K562 (cell line): ENCODE measurements at regions not wholly inside any gene's neighbourhood (a gene's known extent, or its start where the extent isn't known, plus 50 kb on each side); places are given as distances from the start of the nearest gene placed in this dataset.

Experiments used
- CREB1 ChIP-seq, 2 experiments: sonication (generic) in 1 of 2; formaldehyde crosslinking in 1 of 2; IDR thresholded peaks; 2 replicates each; pipeline versions ENCODE4 v1.6.1 to v1.8.0; 2012 to 2022; ENCODE audit warnings: inconsistent platforms in 1 of 2, mild to moderate bottlenecking in 1 of 2, missing genetic modification reagents in 1 of 2, moderate library complexity in 1 of 2
- DPF2 ChIP-seq: fragments of 450-650 bp; IDR thresholded peaks from 2 replicates; pipeline ENCODE4 v1.6.1; 2016
- MAFK ChIP-seq: IDR thresholded peaks from 2 replicates; pipeline ENCODE4 v1.6.1; 2011; ENCODE audit warnings: low read length, improper control_type of control experiment
- NFIC ChIP-seq: fragments of 450-650 bp; IDR thresholded peaks from 2 replicates; pipeline ENCODE4 v1.6.1; 2017; ENCODE audit warnings: mild to moderate bottlenecking, inconsistent platforms
- NFYB ChIP-seq: IDR thresholded peaks from 2 replicates; pipeline ENCODE4 v1.6.1; 2011; ENCODE audit warnings: mild to moderate bottlenecking, moderate library complexity; ENCODE audit not compliant: insufficient read length; ENCODE audit errors: extremely low read depth
- POLR2AphosphoS5 ChIP-seq: IDR thresholded peaks from 2 replicates; pipeline ENCODE4 v1.6.1; 2011; ENCODE audit warnings: mild to moderate bottlenecking, low read depth, low read length, moderate library complexity; ENCODE audit not compliant: control insufficient read depth, insufficient read depth
- SMC3 ChIP-seq: conservative IDR thresholded peaks from 2 replicates; pipeline ENCODE4 v1.6.1; 2011; ENCODE audit warnings: low read depth, low read length, improper control_type of control experiment; ENCODE audit not compliant: insufficient read depth
- TCF7L2 ChIP-seq: fragments of 150-350 bp; IDR thresholded peaks from 2 replicates; pipeline ENCODE4 v1.6.1; 2016; ENCODE audit warnings: low read depth, mild to moderate bottlenecking, low read length, moderate library complexity
- ZNF707 ChIP-seq: fragments of 250-450 bp; sonication (Bioruptor Pico); conservative IDR thresholded peaks from 2 replicates; pipeline ENCODE4 v1.8.0; 2022; ENCODE audit warnings: inconsistent platforms, mild to moderate bottlenecking, moderate library complexity
- TF ChIP-seq, protein P1 (sequence below): fragments of 450-650 bp; formaldehyde crosslinking; IDR thresholded peaks from 2 replicates; pipeline ENCODE4 v1.4.0; 2020; ENCODE audit warnings: mild to moderate bottlenecking, mixed read lengths
- TF ChIP-seq, protein P2 (sequence below): fragments of 250-450 bp; sonication (Bioruptor Pico); IDR thresholded peaks from 2 replicates; pipeline ENCODE4 v1.4.0; 2020; ENCODE audit warnings: mild to moderate bottlenecking, moderate library complexity
- TF ChIP-seq, protein P3 (sequence below), 3 experiments: IDR thresholded peaks in 2 of 3; conservative IDR thresholded peaks in 1 of 3; 2 replicates each; pipeline ENCODE4 v1.5.1; 2011 to 2012; ENCODE audit warnings: low read length in 3 of 3, mild to moderate bottlenecking in 3 of 3, control low read depth in 2 of 3, improper control_type of control experiment in 1 of 3, inconsistent platforms in 1 of 3, low read depth in 1 of 3, mixed read lengths in 1 of 3, moderate library complexity in 1 of 3; ENCODE audit not compliant: insufficient read depth in 2 of 3
- TF ChIP-seq, protein P4 (sequence below): sonication (generic); formaldehyde crosslinking; IDR thresholded peaks from 2 replicates; pipeline ENCODE4 v1.9.0; 2022; ENCODE audit warnings: mild to moderate bottlenecking, missing genetic modification reagents

DNA sequence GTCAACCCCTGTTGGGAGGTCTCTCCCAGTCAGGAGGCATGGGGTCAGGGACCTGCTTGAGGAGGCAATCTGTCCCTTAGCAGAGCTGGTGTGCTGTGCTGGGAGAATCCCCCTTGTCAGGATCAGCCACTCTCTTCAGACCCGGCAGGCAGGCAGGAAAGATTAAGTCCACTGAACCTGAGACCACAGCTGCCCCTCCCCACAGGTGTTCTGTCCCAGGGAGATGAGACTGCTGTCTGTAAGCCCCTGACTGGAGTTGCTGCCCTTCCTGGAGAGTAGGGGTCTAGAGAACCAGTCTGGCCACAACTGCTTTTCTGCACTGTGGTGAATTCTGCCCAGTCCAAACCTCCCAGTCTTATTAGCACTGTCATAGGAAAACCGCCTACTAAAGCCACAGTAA is 677.8 kb upstream of the POU3F2 start:
- TF ChIP-seq, protein P1, sequence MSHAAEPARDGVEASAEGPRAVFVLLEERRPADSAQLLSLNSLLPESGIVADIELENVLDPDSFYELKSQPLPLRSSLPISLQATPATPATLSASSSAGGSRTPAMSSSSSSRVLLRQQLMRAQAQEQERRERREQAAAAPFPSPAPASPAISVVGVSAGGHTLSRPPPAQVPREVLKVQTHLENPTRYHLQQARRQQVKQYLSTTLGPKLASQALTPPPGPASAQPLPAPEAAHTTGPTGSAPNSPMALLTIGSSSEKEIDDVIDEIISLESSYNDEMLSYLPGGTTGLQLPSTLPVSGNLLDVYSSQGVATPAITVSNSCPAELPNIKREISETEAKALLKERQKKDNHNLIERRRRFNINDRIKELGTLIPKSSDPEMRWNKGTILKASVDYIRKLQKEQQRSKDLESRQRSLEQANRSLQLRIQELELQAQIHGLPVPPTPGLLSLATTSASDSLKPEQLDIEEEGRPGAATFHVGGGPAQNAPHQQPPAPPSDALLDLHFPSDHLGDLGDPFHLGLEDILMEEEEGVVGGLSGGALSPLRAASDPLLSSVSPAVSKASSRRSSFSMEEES: no peak
- TF ChIP-seq MAFK (no peak), POLR2AphosphoS5 (no peak), CREB1 (IDR thresholded peaks at IDR 0.05) (no peak), CREB1 (CRISPR knock-in tag; IDR thresholded peaks at IDR 0.05) (no peak), DPF2 (no peak), TCF7L2 (no peak), NFIC (no peak), NFYB (no peak), ZNF707 (CRISPR knock-in tag) (no peak), SMC3 (no peak)
- TF ChIP-seq, protein P2, sequence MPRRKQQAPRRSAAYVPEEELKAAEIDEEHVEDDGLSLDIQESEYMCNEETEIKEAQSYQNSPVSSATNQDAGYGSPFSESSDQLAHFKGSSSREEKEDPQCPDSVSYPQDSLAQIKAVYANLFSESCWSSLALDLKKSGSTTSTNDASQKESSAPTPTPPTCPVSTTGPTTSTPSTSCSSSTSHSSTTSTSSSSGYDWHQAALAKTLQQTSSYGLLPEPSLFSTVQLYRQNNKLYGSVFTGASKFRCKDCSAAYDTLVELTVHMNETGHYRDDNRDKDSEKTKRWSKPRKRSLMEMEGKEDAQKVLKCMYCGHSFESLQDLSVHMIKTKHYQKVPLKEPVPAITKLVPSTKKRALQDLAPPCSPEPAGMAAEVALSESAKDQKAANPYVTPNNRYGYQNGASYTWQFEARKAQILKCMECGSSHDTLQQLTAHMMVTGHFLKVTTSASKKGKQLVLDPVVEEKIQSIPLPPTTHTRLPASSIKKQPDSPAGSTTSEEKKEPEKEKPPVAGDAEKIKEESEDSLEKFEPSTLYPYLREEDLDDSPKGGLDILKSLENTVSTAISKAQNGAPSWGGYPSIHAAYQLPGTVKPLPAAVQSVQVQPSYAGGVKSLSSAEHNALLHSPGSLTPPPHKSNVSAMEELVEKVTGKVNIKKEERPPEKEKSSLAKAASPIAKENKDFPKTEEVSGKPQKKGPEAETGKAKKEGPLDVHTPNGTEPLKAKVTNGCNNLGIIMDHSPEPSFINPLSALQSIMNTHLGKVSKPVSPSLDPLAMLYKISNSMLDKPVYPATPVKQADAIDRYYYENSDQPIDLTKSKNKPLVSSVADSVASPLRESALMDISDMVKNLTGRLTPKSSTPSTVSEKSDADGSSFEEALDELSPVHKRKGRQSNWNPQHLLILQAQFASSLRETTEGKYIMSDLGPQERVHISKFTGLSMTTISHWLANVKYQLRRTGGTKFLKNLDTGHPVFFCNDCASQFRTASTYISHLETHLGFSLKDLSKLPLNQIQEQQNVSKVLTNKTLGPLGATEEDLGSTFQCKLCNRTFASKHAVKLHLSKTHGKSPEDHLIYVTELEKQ: no peak
- TF ChIP-seq, protein P3, sequence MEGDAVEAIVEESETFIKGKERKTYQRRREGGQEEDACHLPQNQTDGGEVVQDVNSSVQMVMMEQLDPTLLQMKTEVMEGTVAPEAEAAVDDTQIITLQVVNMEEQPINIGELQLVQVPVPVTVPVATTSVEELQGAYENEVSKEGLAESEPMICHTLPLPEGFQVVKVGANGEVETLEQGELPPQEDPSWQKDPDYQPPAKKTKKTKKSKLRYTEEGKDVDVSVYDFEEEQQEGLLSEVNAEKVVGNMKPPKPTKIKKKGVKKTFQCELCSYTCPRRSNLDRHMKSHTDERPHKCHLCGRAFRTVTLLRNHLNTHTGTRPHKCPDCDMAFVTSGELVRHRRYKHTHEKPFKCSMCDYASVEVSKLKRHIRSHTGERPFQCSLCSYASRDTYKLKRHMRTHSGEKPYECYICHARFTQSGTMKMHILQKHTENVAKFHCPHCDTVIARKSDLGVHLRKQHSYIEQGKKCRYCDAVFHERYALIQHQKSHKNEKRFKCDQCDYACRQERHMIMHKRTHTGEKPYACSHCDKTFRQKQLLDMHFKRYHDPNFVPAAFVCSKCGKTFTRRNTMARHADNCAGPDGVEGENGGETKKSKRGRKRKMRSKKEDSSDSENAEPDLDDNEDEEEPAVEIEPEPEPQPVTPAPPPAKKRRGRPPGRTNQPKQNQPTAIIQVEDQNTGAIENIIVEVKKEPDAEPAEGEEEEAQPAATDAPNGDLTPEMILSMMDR (IDR thresholded peaks at IDR 0.05 in 2 of 3, conservative IDR thresholded peaks at IDR 0.05 in 1 of 3; ENCODE audit: insufficient read depth in 2 of 3, low read depth in 1 of 3, low read length in 3 of 3): no peak
- TF ChIP-seq, protein P4, sequence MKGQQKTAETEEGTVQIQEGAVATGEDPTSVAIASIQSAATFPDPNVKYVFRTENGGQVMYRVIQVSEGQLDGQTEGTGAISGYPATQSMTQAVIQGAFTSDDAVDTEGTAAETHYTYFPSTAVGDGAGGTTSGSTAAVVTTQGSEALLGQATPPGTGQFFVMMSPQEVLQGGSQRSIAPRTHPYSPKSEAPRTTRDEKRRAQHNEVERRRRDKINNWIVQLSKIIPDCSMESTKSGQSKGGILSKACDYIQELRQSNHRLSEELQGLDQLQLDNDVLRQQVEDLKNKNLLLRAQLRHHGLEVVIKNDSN (CRISPR knock-in tag): no peak
